ENCODE measurements at regions not wholly inside any gene's neighbourhood (a gene's known extent, or its start where the extent isn't known, plus 50 kb on each side); places are given as distances from the start of the nearest gene placed in this dataset.
"Not testable (repeated sequence)": the region's sequence is repeated elsewhere in the genome, so short reads cannot be mapped to it uniquely, and the experiment has no call there.

GRCh38 chr5:72588640-72589039 is 81.4 kb upstream of the ZNF366 start:
- DNase-seq (ENCODE audit: low spot score): no peak

GRCh38 chr5:72587661-72588308 is 80.6 kb upstream of the ZNF366 start:
- no peak for DNase-seq (ENCODE audit: low spot score)

- DNase-seq (ENCODE audit: low spot score): no peak
Observed at GRCh38 chr5:72586788-72587530, 79.7 kb upstream of the ZNF366 start.

GRCh38 chr5:72584466-72584865 is 77.3 kb upstream of the ZNF366 start:
- DNase-seq (ENCODE audit: low spot score): no peak

GRCh38 chr5:72579290-72579689 is 72.1 kb upstream of the ZNF366 start:
- not testable (repeated sequence) for DNase-seq (ENCODE audit: low spot score)

GRCh38 chr5:72572236-72572765 is 65.1 kb upstream of the ZNF366 start:
- no peak for DNase-seq (ENCODE audit: low spot score)

- no peak for DNase-seq (ENCODE audit: low spot score)
Observed at GRCh38 chr5:72569408-72569944, 62.3 kb upstream of the ZNF366 start.

- DNase-seq (ENCODE audit: low spot score): no peak
Observed at GRCh38 chr5:72566746-72567145, 59.5 kb upstream of the ZNF366 start.

- DNase-seq (ENCODE audit: low spot score): no peak
Observed at GRCh38 chr5:72565513-72566289, 58.5 kb upstream of the ZNF366 start.

GRCh38 chr5:72562717-72563116 is 55.5 kb upstream of the ZNF366 start:
- no peak for DNase-seq (ENCODE audit: low spot score)

- DNase-seq (ENCODE audit: low spot score): no peak
Observed at GRCh38 chr5:72561148-72561972, 54.1 kb upstream of the ZNF366 start.

GRCh38 chr5:72559866-72560766 is 52.9 kb upstream of the ZNF366 start:
- DNase-seq (ENCODE audit: low spot score): no peak

- no peak for DNase-seq (ENCODE audit: low spot score)
Observed at GRCh38 chr5:72558383-72558782, 51.2 kb upstream of the ZNF366 start.

- DNase-seq (ENCODE audit: low spot score): no peak
Observed at GRCh38 chr5:72558046-72558336, 50.8 kb upstream of the ZNF366 start.

GRCh38 chr5:72557167-72558045 is 50.2 kb upstream of the ZNF366 start:
- DNase-seq (ENCODE audit: low spot score): no peak
